Parathyroid adenoma (tissue), 2 donors: ENCODE measurements at regions not wholly inside any gene's neighbourhood (a gene's known extent, or its start where the extent isn't known, plus 50 kb on each side); places are given as distances from the start of the nearest gene placed in this dataset.

Experiments
- H2AFZ ChIP-seq: fragments of 300-600 bp; sonication (generic); one replicate; pipeline ENCODE4 v1.7.0; 2017; ENCODE audit warnings: antibody characterized with exemption, mild to moderate bottlenecking
- H3K27ac ChIP-seq: fragments of 300-600 bp; sonication (generic); one replicate; pipeline ENCODE4 v1.7.0; 2017
- H3K27me3 ChIP-seq: fragments of 300-600 bp; sonication (generic); one replicate; pipeline ENCODE4 v1.7.0; 2017; ENCODE audit warnings: low read length; ENCODE audit not compliant: control insufficient read depth, insufficient read depth
- H3K36me3 ChIP-seq: fragments of 300-600 bp; sonication (generic); one replicate; pipeline ENCODE4 v1.7.0; 2017; ENCODE audit warnings: low read length; ENCODE audit not compliant: control insufficient read depth, insufficient read depth
- H3K4me1 ChIP-seq: fragments of 300-600 bp; sonication (generic); one replicate; pipeline ENCODE4 v1.7.0; 2017; ENCODE audit warnings: control low read depth
- H3K4me2 ChIP-seq: fragments of 300-600 bp; sonication (generic); one replicate; pipeline ENCODE4 v1.7.0; 2017; ENCODE audit warnings: low read length
- H3K4me3 ChIP-seq: fragments of 300-600 bp; sonication (generic); one replicate; pipeline ENCODE4 v1.7.0; 2017; ENCODE audit warnings: low read depth, low read length
- H3K79me2 ChIP-seq: fragments of 300-600 bp; sonication (generic); one replicate; pipeline ENCODE4 v1.7.0; 2017; ENCODE audit warnings: control low read depth
- H3K9ac ChIP-seq: fragments of 300-600 bp; sonication (generic); one replicate; pipeline ENCODE4 v1.7.0; 2017; ENCODE audit warnings: mild to moderate bottlenecking
- H3K9me3 ChIP-seq: fragments of 300-600 bp; sonication (generic); one replicate; pipeline ENCODE4 v1.7.0; 2017; ENCODE audit warnings: low read length; ENCODE audit not compliant: control insufficient read depth
- CTCF ChIP-seq: fragments of 300-600 bp; sonication (generic); IDR thresholded peaks from one replicate; pipeline ENCODE4 v1.7.0; 2017; ENCODE audit warnings: antibody characterized with exemption, mild to moderate bottlenecking
- donor health status: primary hyperparathyroidism.

GRCh38 chr2:176821350-176821749 lies 391.2 kb upstream of the HNRNPA3 start:
- no peak overlapping the region for H2AFZ ChIP-seq
- H3K4me1 ChIP-seq: no peaks in the 10 kb centered on the region
- no peak for TF ChIP-seq CTCF

DNA sequence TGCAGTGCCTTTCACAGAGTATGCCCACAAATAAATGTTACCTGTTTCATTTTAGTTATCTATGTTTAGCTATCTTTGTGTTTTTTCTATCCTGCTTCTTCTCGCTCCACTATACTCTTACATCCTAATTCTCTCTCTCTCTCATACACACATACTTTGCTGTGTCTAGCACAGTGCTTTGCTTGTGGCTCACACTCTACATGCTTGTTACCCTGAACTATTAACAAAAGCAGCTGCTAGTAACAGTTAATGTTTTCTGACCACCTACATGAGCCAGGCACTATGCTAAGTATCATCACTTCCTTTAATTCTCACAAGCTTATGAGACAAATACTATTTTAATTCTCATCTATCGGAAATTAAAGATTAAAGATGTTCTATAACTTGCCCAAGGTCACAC lies 390.5 kb upstream of the HNRNPA3 start:
- Histone ChIP-seq H3K36me3 (no peaks in the 10 kb centered on the region), H3K9ac (no peak overlapping the region), H3K4me2 (no peak overlapping the region), H3K27ac (no peak overlapping the region), H3K27me3 (no peaks in the 10 kb centered on the region), H3K4me3 (no peak overlapping the region), H2AFZ (no peak overlapping the region), H3K79me2 (no peaks in the 10 kb centered on the region), H3K9me3 (no peaks in the 10 kb centered on the region), H3K4me1 (no peaks in the 10 kb centered on the region)
- no peak for TF ChIP-seq CTCF

More at GRCh38 chr2:176821350-176821749, 391.2 kb upstream of the HNRNPA3 start:
- H3K27me3 ChIP-seq: no peaks in the 10 kb centered on the region
- H3K36me3 ChIP-seq: no peaks in the 10 kb centered on the region
- H3K9ac ChIP-seq: no peak overlapping the region
- no peaks in the 10 kb centered on the region for H3K79me2 ChIP-seq
- no peaks in the 10 kb centered on the region for H3K9me3 ChIP-seq
- H3K4me3 ChIP-seq: no peak overlapping the region
- no peak overlapping the region for H3K4me2 ChIP-seq
- no peak overlapping the region for H3K27ac ChIP-seq

DNA sequence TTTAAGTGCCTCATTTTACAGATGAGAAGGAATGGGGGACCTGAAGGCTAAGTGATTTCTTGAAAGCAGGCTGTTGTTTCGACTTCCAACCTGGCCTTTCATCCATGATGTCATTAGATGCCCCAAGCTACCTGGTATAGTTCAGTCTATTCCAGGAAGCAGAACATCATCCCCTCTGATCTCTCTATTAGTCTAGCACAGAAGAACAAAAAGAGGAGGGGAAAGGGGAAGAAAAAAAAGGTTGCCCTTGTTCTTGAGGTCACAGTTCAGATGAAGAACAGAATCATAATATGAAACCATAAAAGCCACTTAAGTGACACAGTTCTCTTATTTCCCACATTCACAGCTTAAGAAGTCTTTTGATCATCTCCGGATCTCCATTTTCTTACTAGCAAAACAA lies 386.2 kb upstream of the HNRNPA3 start:
- no peak overlapping the region for H3K4me3 ChIP-seq

GRCh38 chr2:176826984-176827668 lies 385.5 kb upstream of the HNRNPA3 start:
- no peak overlapping the region for H3K27ac ChIP-seq
- no peaks in the 10 kb centered on the region for H3K4me1 ChIP-seq
- no peak for TF ChIP-seq CTCF
- no peak overlapping the region for H3K9ac ChIP-seq
- H3K4me2 ChIP-seq: no peak overlapping the region
- H3K27me3 ChIP-seq: no peaks in the 10 kb centered on the region
- no peak overlapping the region for H3K4me3 ChIP-seq
- no peaks in the 10 kb centered on the region for H3K36me3 ChIP-seq
- H3K79me2 ChIP-seq: no peaks in the 10 kb centered on the region
- H3K9me3 ChIP-seq: no peaks in the 10 kb centered on the region
- H2AFZ ChIP-seq: no peak overlapping the region

More for the DNA sequence above, 386.2 kb upstream of the HNRNPA3 start:
- TF ChIP-seq CTCF: no peak
- H3K27me3 ChIP-seq: no peaks in the 10 kb centered on the region
- no peaks in the 10 kb centered on the region for H3K79me2 ChIP-seq
- no peak overlapping the region for H3K4me2 ChIP-seq
- H3K36me3 ChIP-seq: no peaks in the 10 kb centered on the region
- H3K4me1 ChIP-seq: no peaks in the 10 kb centered on the region
- H3K9ac ChIP-seq: no peak overlapping the region
- H3K27ac ChIP-seq: no peak overlapping the region
- H2AFZ ChIP-seq: no peak overlapping the region
- no peaks in the 10 kb centered on the region for H3K9me3 ChIP-seq

- Histone ChIP-seq H3K27me3 (no peaks in the 10 kb centered on the region), H3K36me3 (no peaks in the 10 kb centered on the region), H3K4me2 (no peak overlapping the region), H3K4me3 (no peak overlapping the region), H3K4me1 (no peaks in the 10 kb centered on the region), H2AFZ (no peak overlapping the region), H3K9ac (no peak overlapping the region), H3K27ac (no peak overlapping the region), H3K79me2 (no peaks in the 10 kb centered on the region), H3K9me3 (no peaks in the 10 kb centered on the region)
- no peak for TF ChIP-seq CTCF
Measured at GRCh38 chr2:176830362-176830761, 382.2 kb upstream of the HNRNPA3 start.
